ENCODE measurements at regions not wholly inside any gene's neighbourhood (a gene's known extent, or its start where the extent isn't known, plus 50 kb on each side); places are given as distances from the start of the nearest gene placed in this dataset.

DNA sequence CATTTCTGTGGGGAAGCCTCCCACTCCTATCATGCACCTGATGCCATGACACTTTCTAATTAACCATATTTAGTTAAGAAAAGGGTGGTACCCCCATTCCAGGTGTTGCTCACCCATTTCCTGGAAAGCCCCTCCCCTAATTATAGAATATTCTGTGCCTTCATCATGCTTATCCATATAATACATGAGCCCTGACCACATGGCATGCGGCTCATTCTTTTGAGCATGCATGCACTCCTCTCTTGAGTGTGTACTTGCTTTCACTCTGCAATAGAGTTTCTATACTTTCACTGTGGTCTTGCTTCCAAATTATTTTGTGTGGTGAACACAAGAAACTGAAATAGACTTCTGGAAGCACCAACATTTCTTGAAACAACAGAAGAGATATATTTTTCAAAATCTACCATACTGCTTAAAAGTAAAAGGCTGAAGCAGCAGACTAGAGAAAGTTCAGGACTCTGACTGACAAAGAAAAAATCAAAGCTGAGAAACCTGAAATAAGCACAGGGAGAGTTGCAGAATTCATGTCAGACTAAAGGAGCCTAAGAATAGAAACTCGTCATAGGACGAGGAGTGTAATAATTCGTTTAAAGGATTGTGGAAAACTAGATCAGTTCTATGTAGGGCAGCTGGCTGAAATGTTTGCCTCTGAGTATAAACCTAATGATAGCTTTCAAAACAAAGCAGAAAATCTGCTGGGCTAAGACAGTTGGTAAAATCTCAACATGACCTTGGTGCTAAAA, 144.8 kb downstream of the KITLG start:
- no peak overlapping the region for H3K4me3 ChIP-seq (ENCODE audit: control insufficient read depth, low read depth, low read length)
- TF ChIP-seq, protein P1, sequence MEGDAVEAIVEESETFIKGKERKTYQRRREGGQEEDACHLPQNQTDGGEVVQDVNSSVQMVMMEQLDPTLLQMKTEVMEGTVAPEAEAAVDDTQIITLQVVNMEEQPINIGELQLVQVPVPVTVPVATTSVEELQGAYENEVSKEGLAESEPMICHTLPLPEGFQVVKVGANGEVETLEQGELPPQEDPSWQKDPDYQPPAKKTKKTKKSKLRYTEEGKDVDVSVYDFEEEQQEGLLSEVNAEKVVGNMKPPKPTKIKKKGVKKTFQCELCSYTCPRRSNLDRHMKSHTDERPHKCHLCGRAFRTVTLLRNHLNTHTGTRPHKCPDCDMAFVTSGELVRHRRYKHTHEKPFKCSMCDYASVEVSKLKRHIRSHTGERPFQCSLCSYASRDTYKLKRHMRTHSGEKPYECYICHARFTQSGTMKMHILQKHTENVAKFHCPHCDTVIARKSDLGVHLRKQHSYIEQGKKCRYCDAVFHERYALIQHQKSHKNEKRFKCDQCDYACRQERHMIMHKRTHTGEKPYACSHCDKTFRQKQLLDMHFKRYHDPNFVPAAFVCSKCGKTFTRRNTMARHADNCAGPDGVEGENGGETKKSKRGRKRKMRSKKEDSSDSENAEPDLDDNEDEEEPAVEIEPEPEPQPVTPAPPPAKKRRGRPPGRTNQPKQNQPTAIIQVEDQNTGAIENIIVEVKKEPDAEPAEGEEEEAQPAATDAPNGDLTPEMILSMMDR (IDR thresholded peaks at IDR 0.05; ENCODE audit: control insufficient read depth, insufficient read depth, low read depth, low read length, missing control alignments) = no peak
- no peak for DNase-seq (ENCODE audit: low read depth)

DNA sequence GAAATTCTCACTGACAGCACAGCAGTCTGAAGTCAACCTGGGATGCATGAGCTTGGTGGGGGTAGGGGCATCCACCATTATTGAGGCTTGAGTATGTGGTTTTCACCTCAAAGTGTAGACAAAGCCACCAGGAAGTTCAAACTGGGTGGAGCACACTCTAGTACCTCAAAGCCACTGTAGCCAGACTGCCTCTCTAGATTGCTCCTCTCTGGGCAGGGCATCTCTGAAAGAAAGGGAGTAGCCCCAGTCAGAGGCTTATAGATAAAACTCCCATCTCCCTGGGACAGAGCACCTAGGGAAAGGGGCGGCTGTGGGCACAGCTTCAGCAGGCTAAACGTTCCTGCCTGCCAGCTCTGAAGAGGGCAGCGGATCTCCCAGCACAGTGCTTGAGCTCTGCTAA, 143.0 kb downstream of the KITLG start:
- DNase-seq (ENCODE audit: low read depth) = no peak
- no peak overlapping the region for H3K4me3 ChIP-seq (ENCODE audit: control insufficient read depth, low read depth, low read length)
- TF ChIP-seq, protein P1 (IDR thresholded peaks at IDR 0.05; ENCODE audit: control insufficient read depth, insufficient read depth, low read depth, low read length, missing control alignments) = no peak
